Stimulated activated naive B cell treated with anti-CD40 and anti-IgM and Interleukin-4, amounts not matched to agents 10 μg/mL and 1 μg/mL and 100 μg/mL, for 72 hours (primary cell): ENCODE measurements at regions not wholly inside any gene's neighbourhood (a gene's known extent, or its start where the extent isn't known, plus 50 kb on each side); places are given as distances from the start of the nearest gene placed in this dataset.
"Not testable (repeated sequence)": the region's sequence is repeated elsewhere in the genome, so short reads cannot be mapped to it uniquely, and the experiment has no call there.

Experiments
- ATAC-seq, 2 donors: fragments of 150-1000 bp; cut with Tn5 transposase; replicated peaks; 2 replicates each; pipeline ENCODE4 v1.10.0; 2021; ENCODE audit warnings: moderate library complexity in 1 of 2
- DNase-seq: peaks from one replicate; pipeline ENCODE4 v3.0.0; 2021
- H3K27ac Mint-ChIP-seq: one replicate; pipeline ENCODE4 v1.8.0; 2022; ENCODE audit warnings: mild to moderate bottlenecking, mixed read lengths
- H3K27me3 Mint-ChIP-seq, 2 donors: one replicate each; pipeline ENCODE4 v1.8.0; 2022; ENCODE audit warnings: mixed read lengths in 2 of 2
- H3K36me3 Mint-ChIP-seq, 2 donors: one replicate each; pipeline ENCODE4 v1.8.0; 2022; ENCODE audit warnings: mixed read lengths in 2 of 2, mild to moderate bottlenecking in 1 of 2
- H3K4me1 Mint-ChIP-seq, 2 donors: one replicate each; pipeline ENCODE4 v1.8.0; 2022; ENCODE audit warnings: mixed read lengths in 2 of 2, mild to moderate bottlenecking in 1 of 2
- H3K4me3 Mint-ChIP-seq, 2 donors: one replicate each; pipeline ENCODE4 v1.8.0; 2022; ENCODE audit warnings: mild to moderate bottlenecking in 2 of 2, mixed read lengths in 2 of 2, moderate library complexity in 1 of 2
- H3K9me3 Mint-ChIP-seq, 2 donors: one replicate each; pipeline ENCODE4 v1.8.0; 2022; ENCODE audit warnings: mixed read lengths in 2 of 2, mild to moderate bottlenecking in 1 of 2

GRCh38 chr7:152564656-152565250 lies 111.2 kb downstream of the XRCC2 start:
- no peak for ATAC-seq
- H3K4me1 Mint-ChIP-seq: peaks cover 0 to 9% of the 10 kb centered on the region in 2 donors
- no peaks in the 10 kb centered on the region for H3K36me3 Mint-ChIP-seq
- no peak for DNase-seq
- no peak overlapping the region for H3K4me3 Mint-ChIP-seq
- no peak overlapping the region for H3K27ac Mint-ChIP-seq
- H3K9me3 Mint-ChIP-seq: no peaks in the 10 kb centered on the region
- H3K27me3 Mint-ChIP-seq: peaks cover 8 to 14% of the 10 kb centered on the region in 2 donors

DNA sequence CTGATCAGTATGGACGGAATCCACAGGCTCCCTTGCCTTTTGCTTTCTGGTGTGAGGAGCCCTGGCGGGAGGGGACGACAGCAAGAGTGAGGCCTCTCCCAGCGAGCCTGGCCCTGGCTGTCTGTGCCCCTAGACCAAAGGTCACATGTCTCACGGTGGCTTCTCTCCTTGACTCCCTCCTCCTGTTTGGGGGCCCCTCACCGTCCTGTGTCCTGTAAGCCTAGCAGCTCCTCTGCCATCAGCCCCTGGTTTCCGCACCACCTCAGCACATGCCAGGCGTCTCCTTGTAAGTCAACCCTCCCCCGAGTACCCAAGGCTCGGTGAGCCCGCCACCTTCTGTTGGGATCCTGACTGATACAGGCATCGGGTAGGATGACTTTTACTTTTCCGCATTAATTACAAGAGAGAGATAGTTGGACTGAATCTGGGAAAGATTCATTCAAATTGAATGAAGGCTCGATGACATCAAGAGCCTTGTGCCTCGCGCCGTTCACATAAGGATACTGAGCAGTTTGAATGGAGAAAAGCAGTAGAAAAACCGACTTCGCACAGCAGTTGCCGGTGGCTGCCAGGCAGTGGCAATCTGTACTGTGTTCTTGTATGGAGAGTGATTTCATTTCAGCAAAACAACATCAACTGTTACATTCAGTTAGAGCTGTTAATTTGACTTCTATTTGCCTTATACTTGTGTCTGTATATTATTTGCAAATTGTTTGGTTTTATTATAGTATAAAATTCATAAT lies 119.8 kb downstream of the XRCC2 start:
- ATAC-seq (no peak), DNase-seq (no peak)
- Mint-ChIP-seq H3K27me3 (no peaks in the 10 kb centered on the region), H3K4me1 (no peaks in the 10 kb centered on the region), H3K36me3 (no peaks in the 10 kb centered on the region), H3K27ac (no peak overlapping the region), H3K9me3 (no peaks in the 10 kb centered on the region), H3K4me3 (no peak overlapping the region)

DNA sequence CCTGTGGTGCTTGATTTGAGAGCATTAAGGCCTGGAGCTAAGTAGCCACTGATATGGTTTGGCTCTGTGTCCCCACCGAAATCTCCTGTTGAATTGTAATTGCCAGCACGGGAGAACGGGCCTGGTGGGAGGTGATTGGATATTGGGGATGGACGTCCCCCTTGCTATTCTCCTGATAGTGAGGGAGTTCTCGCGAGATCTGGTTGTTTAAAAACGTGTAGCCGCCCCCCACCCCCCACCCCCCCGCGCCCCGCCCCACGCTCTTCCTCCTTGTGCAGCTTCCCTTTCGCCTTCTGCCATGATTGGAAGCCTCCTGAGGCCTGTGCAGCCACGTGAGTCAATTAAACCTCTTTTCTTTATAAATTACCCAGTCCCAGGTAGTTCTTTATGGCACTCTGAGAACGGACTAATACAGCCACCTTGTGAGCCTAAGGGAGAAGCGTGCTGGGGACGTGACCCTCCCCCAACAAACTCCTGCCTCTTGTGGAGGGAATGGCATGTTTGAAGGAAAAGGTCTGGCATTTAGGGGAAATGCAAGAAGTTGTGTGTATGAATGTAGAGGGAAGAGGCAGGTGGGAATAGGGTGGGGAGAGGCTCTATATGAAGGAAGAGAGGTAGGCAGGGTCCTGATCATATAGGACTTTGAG lies 118.0 kb upstream of the KMT2C start:
- Mint-ChIP-seq H3K27me3 (no peaks in the 10 kb centered on the region), H3K4me3 (no peak overlapping the region), H3K36me3 (no peaks in the 10 kb centered on the region), H3K9me3 (no peaks in the 10 kb centered on the region), H3K4me1 (no peaks in the 10 kb centered on the region), H3K27ac (peak overlapping the region; percentile 20)
- no peak for ATAC-seq
- no peak for DNase-seq

DNA sequence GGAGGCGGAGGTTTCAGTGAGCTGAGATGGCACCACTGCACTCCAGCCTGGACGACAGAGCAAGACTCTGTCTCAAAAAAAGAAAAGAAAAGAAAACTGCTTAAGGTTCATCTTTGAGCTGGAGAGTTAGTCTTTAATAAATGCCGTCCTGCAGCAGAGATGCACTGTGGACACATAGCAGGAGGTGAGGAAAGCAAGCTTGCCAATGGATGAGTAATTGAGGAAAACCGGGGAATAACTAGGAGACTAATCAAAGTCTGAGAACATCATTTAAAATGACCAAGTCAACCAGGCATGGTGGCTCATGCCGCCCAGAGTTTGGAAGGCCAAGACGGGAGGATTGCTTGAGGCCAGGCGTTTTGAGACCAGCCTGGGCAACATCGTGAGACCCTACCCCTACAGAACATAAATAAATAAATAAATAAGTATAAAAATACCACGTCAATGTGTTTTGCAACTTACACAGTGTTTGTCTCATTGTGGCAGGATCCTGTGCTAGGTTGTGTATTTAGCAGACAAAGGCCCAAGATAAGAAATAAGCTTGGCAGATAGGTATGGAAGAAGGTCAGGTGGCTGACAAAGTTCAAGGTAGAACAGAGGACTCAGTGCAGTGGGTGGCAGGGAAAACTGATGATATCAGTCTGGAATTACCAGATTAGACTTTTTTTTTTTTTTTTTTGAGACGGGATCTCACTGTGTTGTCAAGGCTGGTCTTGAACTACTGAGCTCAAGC lies 115.7 kb upstream of the KMT2C start:
- ATAC-seq (no peak), DNase-seq (no peak)
- Mint-ChIP-seq H3K9me3 (no peaks in the 10 kb centered on the region), H3K27ac (no peak overlapping the region), H3K4me3 (no peak overlapping the region), H3K27me3 (no peaks in the 10 kb centered on the region), H3K36me3 (no peaks in the 10 kb centered on the region), H3K4me1 (no peaks in the 10 kb centered on the region)

DNA sequence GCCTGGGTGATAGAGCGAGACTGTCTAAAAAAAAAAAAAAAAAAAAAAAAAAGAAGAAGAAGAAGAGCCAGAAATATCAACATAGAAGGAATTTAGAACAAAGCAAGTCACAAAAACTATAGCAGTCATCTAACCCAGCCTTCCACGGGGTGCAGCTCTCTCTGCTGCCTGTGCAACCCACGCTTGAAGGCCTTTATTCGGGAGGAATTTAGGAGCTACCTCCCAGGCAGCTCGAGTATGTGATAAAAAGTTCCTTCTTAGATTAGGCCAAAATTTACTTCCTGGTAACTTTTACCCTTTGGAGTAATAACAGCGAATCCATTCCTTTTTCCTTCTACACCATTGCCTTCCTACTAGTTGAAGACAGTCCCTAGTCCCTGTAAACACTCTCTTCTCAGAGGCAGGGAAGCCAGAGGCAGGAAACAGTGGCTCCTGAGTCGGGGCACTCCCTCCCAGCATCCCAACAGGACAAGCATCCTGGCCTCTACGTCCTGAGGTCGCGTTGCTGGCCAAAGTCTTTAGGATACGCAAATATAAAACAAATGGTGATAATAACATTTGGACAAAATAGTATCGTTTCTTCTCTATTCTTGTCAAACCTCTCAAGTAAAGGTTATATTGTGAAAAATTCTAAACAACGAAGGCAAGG lies 109.3 kb upstream of the KMT2C start:
- no peaks in the 10 kb centered on the region for H3K27me3 Mint-ChIP-seq
- H3K4me3 Mint-ChIP-seq: no peak overlapping the region

DNA sequence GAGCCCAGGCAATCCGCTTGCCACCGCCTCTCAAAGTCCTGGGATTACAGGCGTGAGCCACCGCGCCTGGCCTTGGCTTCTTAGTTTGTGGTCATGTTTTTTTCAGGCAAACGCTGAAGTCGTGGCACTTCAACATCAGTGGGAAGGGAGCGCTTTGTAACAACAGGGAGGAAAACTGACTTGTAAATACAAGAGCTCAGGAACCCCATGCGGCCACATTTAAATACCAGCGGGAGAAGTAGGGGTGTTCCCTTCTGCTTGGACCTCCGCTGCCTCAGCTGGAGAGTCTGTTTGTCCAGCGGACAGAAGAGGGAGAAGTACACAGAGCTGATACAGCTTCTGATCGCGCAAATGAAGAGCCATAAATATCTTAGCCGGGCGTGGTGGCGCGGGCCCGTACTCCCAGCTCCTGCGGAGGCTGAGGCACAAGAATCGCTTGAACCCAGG lies 108.7 kb upstream of the KMT2C start:
- Mint-ChIP-seq H3K4me3 (no peak overlapping the region), H3K27ac (no peak overlapping the region), H3K36me3 (no peaks in the 10 kb centered on the region), H3K4me1 (no peaks in the 10 kb centered on the region), H3K27me3 (no peaks in the 10 kb centered on the region), H3K9me3 (no peaks in the 10 kb centered on the region)
- DNase-seq (no peak), ATAC-seq (no peak)

More for the DNA sequence above, 109.3 kb upstream of the KMT2C start:
- no peaks in the 10 kb centered on the region for H3K4me1 Mint-ChIP-seq
- DNase-seq (no peak), ATAC-seq (no peak)
- H3K36me3 Mint-ChIP-seq: no peaks in the 10 kb centered on the region
- H3K9me3 Mint-ChIP-seq: no peaks in the 10 kb centered on the region
- H3K27ac Mint-ChIP-seq: no peak overlapping the region

- DNase-seq (no peak), ATAC-seq (no peak)
- Mint-ChIP-seq H3K27ac (no peak overlapping the region), H3K9me3 (no peaks in the 10 kb centered on the region), H3K27me3 (no peaks in the 10 kb centered on the region), H3K36me3 (no peaks in the 10 kb centered on the region), H3K4me1 (no peaks in the 10 kb centered on the region), H3K4me3 (no peak overlapping the region)
These were observed 108.0 kb upstream of the KMT2C start for GRCh38 chr7:152543799-152544198.

GRCh38 chr7:152541892-152542291 lies 106.1 kb upstream of the KMT2C start:
- H3K27ac Mint-ChIP-seq: no peak overlapping the region
- ATAC-seq: no peak
- H3K27me3 Mint-ChIP-seq: no peaks in the 10 kb centered on the region
- H3K9me3 Mint-ChIP-seq: no peaks in the 10 kb centered on the region
- H3K36me3 Mint-ChIP-seq: no peaks in the 10 kb centered on the region
- H3K4me1 Mint-ChIP-seq: no peaks in the 10 kb centered on the region
- no peak overlapping the region for H3K4me3 Mint-ChIP-seq
- DNase-seq: no peak

GRCh38 chr7:152539190-152539495 lies 103.3 kb upstream of the KMT2C start:
- H3K4me3 Mint-ChIP-seq, ATAC-seq, H3K36me3 Mint-ChIP-seq, DNase-seq, H3K27ac Mint-ChIP-seq, H3K4me1 Mint-ChIP-seq, H3K9me3 Mint-ChIP-seq, H3K27me3 Mint-ChIP-seq: not testable (repeated sequence)

- not testable (repeated sequence) for H3K36me3 Mint-ChIP-seq, H3K9me3 Mint-ChIP-seq, H3K4me3 Mint-ChIP-seq, DNase-seq, H3K27me3 Mint-ChIP-seq, H3K4me1 Mint-ChIP-seq, ATAC-seq, H3K27ac Mint-ChIP-seq
These were observed 102.8 kb upstream of the KMT2C start for GRCh38 chr7:152538346-152539189.

GRCh38 chr7:152537639-152538038 lies 101.8 kb upstream of the KMT2C start:
- H3K27me3 Mint-ChIP-seq: no peaks in the 10 kb centered on the region
- H3K4me1 Mint-ChIP-seq: no peaks in the 10 kb centered on the region
- H3K27ac Mint-ChIP-seq: no peak overlapping the region
- DNase-seq (no peak), ATAC-seq (no peak)
- no peak overlapping the region for H3K4me3 Mint-ChIP-seq
- H3K9me3 Mint-ChIP-seq: no peaks in the 10 kb centered on the region
- no peaks in the 10 kb centered on the region for H3K36me3 Mint-ChIP-seq

- Mint-ChIP-seq H3K4me3 (no peak overlapping the region), H3K27ac (no peak overlapping the region), H3K9me3 (peaks cover 4 to 5% of the 10 kb centered on the region in 2 donors), H3K27me3 (peaks cover 7 to 9% of the 10 kb centered on the region in 2 donors), H3K4me1 (peaks cover 0 to 1% of the 10 kb centered on the region in 2 donors), H3K36me3 (peaks cover 0 to 2% of the 10 kb centered on the region in 2 donors)
- DNase-seq (no peak), ATAC-seq (no peak)
These were observed 92.8 kb upstream of the KMT2C start for GRCh38 chr7:152528612-152529011.

DNA sequence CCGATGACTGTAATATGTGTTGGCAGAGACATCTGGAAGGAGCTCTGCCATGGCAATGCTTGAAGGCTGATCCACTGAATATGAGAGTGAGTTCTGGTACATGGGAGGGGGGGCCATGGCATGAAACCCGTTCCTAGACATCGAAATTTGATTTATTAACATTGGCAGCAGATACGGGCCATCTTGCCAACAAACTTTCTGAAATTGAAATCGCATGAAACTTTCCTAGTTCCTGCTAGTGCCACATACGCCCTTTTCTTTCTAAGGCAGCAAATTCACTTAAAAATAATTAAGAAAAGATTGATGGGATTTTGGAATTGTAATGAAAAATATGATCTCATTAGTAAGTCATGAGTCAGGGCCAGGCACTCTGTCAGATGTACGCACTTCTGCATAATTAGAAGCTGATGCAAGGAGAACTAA lies 91.8 kb upstream of the KMT2C start:
- Mint-ChIP-seq H3K9me3 (peaks cover 4 to 5% of the 10 kb centered on the region in 2 donors), H3K27me3 (peaks cover 12 to 13% of the 10 kb centered on the region in 2 donors), H3K4me3 (no peak overlapping the region), H3K36me3 (peaks cover 0 to 2% of the 10 kb centered on the region in 2 donors), H3K4me1 (peaks cover 0 to 1% of the 10 kb centered on the region in 2 donors), H3K27ac (no peak overlapping the region)
- ATAC-seq (no peak), DNase-seq (no peak)
